ENCODE measurements at regions not wholly inside any gene's neighbourhood (a gene's known extent, or its start where the extent isn't known, plus 50 kb on each side); places are given as distances from the start of the nearest gene placed in this dataset.

DNA sequence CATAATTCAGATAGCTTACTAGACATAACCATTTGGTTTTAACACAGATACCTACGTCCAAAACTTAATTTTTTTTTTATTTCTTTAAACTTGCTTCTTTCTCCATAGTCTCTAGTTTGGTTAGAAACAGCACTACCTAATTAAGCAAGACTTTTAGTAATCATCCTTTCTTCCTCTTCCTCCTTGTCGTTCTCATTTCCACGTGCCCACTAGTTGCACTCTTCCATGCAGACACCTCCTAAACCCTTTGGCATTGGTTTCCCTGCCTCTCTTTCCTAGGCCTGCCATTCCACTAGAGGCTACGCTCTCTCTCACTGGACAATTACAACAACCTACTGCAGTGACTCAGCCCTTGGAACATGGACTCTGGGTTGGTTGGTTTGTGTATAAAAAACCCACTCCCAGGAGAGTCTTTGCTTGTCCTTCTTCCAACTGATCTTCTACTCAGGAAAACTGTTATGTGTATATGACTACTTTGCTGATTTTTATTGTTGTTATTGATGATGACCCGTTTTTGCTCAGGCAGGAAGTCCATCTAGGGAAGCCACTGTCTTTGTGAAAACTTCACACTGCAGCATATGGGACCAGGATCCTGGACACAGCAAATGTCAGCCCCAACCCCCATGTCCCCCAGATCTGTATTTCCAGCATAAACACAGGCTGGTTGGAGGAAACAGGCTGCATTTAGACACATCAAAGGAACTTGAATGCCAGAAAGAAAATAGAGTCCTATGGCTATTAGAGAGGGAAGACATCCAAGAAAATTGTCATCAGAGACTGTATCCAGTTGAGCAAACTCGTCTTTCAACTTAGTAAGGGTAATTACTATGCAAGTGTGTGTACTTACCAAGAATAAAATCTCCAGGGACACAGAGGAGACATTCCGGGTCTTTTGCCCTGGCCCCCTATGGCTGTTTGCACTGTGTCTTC is 503.2 kb downstream of the GADD45G start:
- TF ChIP-seq, protein P1, sequence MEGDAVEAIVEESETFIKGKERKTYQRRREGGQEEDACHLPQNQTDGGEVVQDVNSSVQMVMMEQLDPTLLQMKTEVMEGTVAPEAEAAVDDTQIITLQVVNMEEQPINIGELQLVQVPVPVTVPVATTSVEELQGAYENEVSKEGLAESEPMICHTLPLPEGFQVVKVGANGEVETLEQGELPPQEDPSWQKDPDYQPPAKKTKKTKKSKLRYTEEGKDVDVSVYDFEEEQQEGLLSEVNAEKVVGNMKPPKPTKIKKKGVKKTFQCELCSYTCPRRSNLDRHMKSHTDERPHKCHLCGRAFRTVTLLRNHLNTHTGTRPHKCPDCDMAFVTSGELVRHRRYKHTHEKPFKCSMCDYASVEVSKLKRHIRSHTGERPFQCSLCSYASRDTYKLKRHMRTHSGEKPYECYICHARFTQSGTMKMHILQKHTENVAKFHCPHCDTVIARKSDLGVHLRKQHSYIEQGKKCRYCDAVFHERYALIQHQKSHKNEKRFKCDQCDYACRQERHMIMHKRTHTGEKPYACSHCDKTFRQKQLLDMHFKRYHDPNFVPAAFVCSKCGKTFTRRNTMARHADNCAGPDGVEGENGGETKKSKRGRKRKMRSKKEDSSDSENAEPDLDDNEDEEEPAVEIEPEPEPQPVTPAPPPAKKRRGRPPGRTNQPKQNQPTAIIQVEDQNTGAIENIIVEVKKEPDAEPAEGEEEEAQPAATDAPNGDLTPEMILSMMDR (IDR thresholded peaks at IDR 0.05; ENCODE audit: low read length): no peak
- TF ChIP-seq EZH2 (optimal IDR thresholded peaks at IDR 0.05; ENCODE audit: low read depth, low read length): no peak
